ENCODE measurements at regions not wholly inside any gene's neighbourhood (a gene's known extent, or its start where the extent isn't known, plus 50 kb on each side); places are given as distances from the start of the nearest gene placed in this dataset.
A peak's percentile ranks its signal among the peaks of the same experiment; 100 is the strongest.

DNA sequence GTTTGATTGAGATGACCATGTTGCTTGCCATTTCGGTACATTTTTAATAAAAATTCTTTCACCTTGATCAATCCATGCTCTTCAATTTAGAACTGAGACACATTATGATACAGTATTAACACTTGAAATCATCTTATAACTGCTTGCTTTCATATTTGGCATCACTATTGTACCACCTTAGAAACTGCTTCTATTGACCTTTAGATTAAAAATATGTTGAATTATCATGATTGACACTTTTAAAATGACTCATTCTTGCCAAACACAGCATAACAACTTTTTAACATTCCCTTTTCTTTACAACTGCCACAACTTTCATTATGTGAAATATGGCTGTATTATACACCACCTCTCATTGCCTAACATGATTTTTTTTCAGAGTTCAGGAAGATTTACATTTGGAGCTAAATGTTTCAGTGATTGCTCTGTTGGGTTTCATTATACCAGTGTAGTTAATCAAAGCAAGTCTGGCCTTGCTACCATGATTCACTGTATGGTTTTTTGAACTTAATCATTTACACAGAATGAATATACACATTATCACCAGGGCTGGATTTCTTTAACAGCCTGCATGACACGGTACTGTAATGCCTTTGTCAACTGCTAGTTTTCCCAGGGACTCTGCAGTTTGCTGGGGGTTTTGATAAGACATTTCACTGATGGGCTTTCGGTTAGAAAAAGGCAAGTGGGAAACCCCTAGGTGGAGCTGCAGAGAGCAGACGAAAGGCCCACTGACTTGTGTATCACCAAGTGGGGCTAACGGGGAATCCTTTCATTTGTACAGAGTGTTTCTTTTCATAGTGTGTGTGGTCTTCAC, 93.6 kb upstream of the TLE4 start:
- Histone ChIP-seq H3K4me2 (no peak overlapping the region), H3K4me3 (no peak overlapping the region), H3K27ac (no peak overlapping the region), H3K9me3 (no peaks in the 10 kb centered on the region), H3K4me1 (peaks cover 8% of the 10 kb centered on the region; the same call in 1 of the 3 replicates)
- ATAC-seq (peak in 1 of 2 experiments; percentile 57; a peak in 2 of 6 replicates), DNase-seq (ENCODE audit: low read depth in 1 of 2, low spot score in 1 of 2) (peak in 1 of 2 experiments; percentile 19), FAIRE-seq (peak; percentile 7)
- ChIA-PET CTCF (interaction anchor here (0.5 to 1.0 kb wide), 3 partner anchors 9 to 597 kb away, joined by 3 to 4 read pairs (median 3); no protein-coding TSS in a partner anchor), POLR2A (no interaction called here)
- WGBS (ENCODE audit: missing lambda C conversion rate), result 79% methylated on average over 5 of the region's 5 CpGs
- TF ChIP-seq RAD21 (conservative IDR thresholded peaks at IDR 0.05 in 1 of 2, IDR thresholded peaks at IDR 0.05 in 1 of 2) (peak; percentile 14 to 29; a peak in 2 of 5 replicates), FOXS1 (CRISPR knock-in tag; IDR thresholded peaks at IDR 0.05) (no peak), PHF8 (IDR thresholded peaks at IDR 0.05; ENCODE audit: borderline replicate concordance, low read depth) (no peak), ZSCAN20 (CRISPR knock-in tag; IDR thresholded peaks at IDR 0.05) (no peak), NFE2L2 (conservative IDR thresholded peaks at IDR 0.05; ENCODE audit: low read length) (no peak), FOSB (CRISPR knock-in tag; IDR thresholded peaks at IDR 0.05) (no peak), CHD2 (IDR thresholded peaks at IDR 0.05; ENCODE audit: low read length, partially characterized antibody) (no peak), SREBF2 (IDR thresholded peaks at IDR 0.05) (no peak), MYC (IDR thresholded peaks at IDR 0.05; ENCODE audit: borderline replicate concordance, low read length) (no peak)
- TF ChIP-seq, protein P1, sequence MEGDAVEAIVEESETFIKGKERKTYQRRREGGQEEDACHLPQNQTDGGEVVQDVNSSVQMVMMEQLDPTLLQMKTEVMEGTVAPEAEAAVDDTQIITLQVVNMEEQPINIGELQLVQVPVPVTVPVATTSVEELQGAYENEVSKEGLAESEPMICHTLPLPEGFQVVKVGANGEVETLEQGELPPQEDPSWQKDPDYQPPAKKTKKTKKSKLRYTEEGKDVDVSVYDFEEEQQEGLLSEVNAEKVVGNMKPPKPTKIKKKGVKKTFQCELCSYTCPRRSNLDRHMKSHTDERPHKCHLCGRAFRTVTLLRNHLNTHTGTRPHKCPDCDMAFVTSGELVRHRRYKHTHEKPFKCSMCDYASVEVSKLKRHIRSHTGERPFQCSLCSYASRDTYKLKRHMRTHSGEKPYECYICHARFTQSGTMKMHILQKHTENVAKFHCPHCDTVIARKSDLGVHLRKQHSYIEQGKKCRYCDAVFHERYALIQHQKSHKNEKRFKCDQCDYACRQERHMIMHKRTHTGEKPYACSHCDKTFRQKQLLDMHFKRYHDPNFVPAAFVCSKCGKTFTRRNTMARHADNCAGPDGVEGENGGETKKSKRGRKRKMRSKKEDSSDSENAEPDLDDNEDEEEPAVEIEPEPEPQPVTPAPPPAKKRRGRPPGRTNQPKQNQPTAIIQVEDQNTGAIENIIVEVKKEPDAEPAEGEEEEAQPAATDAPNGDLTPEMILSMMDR (IDR thresholded peaks at IDR 0.05), result peak; percentile 8; the same call in 1 of the 3 replicates
- TF ChIP-seq, protein P2, sequence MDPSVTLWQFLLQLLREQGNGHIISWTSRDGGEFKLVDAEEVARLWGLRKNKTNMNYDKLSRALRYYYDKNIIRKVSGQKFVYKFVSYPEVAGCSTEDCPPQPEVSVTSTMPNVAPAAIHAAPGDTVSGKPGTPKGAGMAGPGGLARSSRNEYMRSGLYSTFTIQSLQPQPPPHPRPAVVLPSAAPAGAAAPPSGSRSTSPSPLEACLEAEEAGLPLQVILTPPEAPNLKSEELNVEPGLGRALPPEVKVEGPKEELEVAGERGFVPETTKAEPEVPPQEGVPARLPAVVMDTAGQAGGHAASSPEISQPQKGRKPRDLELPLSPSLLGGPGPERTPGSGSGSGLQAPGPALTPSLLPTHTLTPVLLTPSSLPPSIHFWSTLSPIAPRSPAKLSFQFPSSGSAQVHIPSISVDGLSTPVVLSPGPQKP (IDR thresholded peaks at IDR 0.05; ENCODE audit: low read depth, low read length), result no peak

DNA sequence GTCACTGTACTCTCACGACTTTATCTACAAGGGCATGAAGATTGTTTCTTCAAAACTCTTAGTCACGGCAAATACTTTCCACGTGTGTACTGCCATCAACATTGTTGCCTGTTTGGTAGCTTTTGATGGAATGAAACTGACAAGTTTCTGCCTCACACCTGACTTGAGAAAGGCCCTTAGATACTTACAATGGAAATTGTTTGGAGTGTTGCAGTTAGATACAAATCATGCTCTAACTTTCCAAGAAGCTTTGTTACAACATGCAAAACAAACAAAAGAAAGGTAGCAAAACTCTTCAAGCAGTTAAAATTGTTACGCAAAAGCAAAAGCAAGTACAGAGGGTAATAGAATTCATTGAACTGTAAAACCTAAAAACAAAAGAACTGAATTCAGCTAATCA, 91.1 kb upstream of the TLE4 start:
- FAIRE-seq (no peak), DNase-seq (ENCODE audit: low read depth in 1 of 2, low spot score in 1 of 2) (no peak), ATAC-seq (no peak)
- Histone ChIP-seq H3K4me1 (peaks cover 8% of the 10 kb centered on the region; the same call in 1 of the 3 replicates), H3K4me2 (no peak overlapping the region), H3K9me3 (no peaks in the 10 kb centered on the region), H3K27ac (no peak overlapping the region), H3K4me3 (no peak overlapping the region)
- POLR2A ChIA-PET, result interaction anchor here (0.9 kb wide), 1 partner anchor 91 kb away, joined by 3 read pairs; the partner anchor contains the start of gene TLE4
- WGBS (ENCODE audit: missing lambda C conversion rate), result 81% methylated on average over 4 of the region's 4 CpGs
- TF ChIP-seq, protein P3, sequence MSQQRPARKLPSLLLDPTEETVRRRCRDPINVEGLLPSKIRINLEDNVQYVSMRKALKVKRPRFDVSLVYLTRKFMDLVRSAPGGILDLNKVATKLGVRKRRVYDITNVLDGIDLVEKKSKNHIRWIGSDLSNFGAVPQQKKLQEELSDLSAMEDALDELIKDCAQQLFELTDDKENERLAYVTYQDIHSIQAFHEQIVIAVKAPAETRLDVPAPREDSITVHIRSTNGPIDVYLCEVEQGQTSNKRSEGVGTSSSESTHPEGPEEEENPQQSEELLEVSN (IDR thresholded peaks at IDR 0.05; ENCODE audit: borderline replicate concordance, low read depth), result no peak
- TF ChIP-seq NR3C1 (IDR thresholded peaks at IDR 0.05), result no peak
- CTCF ChIA-PET, result interaction anchor here (1.0 kb wide), 1 partner anchor 709 kb away, joined by 3 read pairs; no protein-coding TSS in a partner anchor

DNA sequence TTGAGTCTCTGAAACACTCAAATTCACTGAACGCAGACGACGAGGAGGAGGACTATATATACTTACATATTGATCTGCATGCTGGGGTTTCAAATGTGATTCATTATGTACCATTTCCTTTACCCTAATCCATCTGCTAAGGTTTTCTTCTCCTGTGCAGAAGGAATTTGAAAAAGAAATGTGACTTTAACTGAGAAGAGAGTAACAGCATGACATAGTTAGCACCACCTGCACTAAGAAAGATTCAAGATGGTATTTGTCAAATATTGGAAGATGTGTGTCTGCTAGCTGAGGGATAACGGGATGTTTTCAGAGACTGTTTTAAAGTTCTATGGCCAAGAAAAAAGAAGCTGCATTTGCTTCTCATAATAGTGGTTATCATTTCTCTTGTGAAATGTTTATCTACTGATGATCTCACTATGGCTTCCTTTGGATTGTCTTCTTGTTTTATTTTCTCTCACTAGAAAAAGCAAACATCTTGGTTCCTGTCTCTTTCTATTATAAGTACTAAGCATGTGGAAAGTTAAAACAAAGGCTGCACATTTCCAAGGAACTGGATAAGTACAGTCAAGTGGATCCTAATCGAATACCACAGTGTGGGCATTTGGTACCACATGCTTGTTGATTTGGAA, 89.8 kb upstream of the TLE4 start:
- Histone ChIP-seq H3K9me3 (no peaks in the 10 kb centered on the region), H3K4me2 (peak overlapping the region; percentile 18; the same call in 2 of the 3 replicates), H3K27ac (no peak overlapping the region), H3K4me3 (no peak overlapping the region), H3K4me1 (peaks cover 8% of the 10 kb centered on the region; the same call in 1 of the 3 replicates)
- no peak for DNase-seq (ENCODE audit: low read depth in 1 of 2, low spot score in 1 of 2)
- 71% methylated on average over 5 of the region's 5 CpGs for WGBS (ENCODE audit: missing lambda C conversion rate)
- ATAC-seq, result no peak
- ChIA-PET POLR2A (interaction anchor here (0.6 kb wide), 1 partner anchor 90 kb away, joined by 3 read pairs; the partner anchor contains the start of gene TLE4), CTCF (interaction anchor here (1.0 kb wide), 1 partner anchor 352 kb away, joined by 4 read pairs; no protein-coding TSS in a partner anchor)
- TF ChIP-seq, protein P2 (IDR thresholded peaks at IDR 0.05; ENCODE audit: low read depth, low read length), result no peak
- FAIRE-seq, result no peak
